ENCODE measurements at regions not wholly inside any gene's neighbourhood (a gene's known extent, or its start where the extent isn't known, plus 50 kb on each side); places are given as distances from the start of the nearest gene placed in this dataset.

DNA sequence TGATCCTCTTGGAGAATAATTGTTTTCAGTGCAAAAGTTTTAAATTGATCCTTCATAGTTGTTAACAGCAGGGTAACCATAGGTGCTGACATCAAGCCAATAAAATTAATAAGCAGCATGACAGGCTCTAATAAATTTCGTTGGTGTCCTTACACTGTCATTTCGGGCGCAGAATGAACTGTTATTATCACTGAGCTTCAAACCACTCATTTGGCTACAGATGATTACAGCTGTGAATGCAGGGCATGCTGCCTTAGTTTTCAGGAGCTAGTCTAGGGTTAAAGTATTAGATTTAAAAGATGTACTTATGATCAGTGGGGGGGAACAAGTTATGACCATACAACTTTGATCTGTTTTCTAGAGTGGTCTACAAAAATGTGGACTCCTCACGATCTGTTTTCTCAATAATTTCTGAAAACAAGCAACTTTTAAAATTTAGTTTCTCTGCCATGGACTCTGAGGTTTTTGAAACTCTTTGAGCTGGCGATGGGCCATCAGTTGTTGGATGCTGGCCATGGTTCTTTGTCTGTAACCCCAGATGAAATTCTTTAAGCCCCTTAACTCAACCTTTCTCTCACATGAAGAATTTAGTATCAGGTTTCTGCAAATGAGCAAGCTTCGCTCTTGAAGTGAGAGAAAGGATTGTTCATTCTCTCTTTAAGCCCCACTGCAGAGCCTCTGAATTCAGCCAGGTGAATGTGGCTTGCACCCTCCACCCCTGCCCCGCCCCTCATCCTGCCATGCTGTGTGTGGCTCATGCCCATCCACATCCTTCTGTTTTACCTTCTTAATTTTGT lies 99.1 kb upstream of the MTHFD1L start:
- no peak for TF ChIP-seq ZFP3 (CRISPR knock-in tag; IDR thresholded peaks at IDR 0.05)
- TF ChIP-seq PATZ1 (CRISPR knock-in tag; IDR thresholded peaks at IDR 0.05; ENCODE audit: borderline replicate concordance) = no peak
- no peak for TF ChIP-seq TOX (CRISPR knock-in tag; IDR thresholded peaks at IDR 0.05; ENCODE audit: borderline replicate concordance)
- TF ChIP-seq ZFP30 (CRISPR knock-in tag; IDR thresholded peaks at IDR 0.05) = no peak
- TF ChIP-seq GLIS3 (CRISPR knock-in tag; IDR thresholded peaks at IDR 0.05) = no peak
- TF ChIP-seq RARB (CRISPR knock-in tag; IDR thresholded peaks at IDR 0.05) = no peak
- no peak for TF ChIP-seq ZNF70 (CRISPR knock-in tag; IDR thresholded peaks at IDR 0.05)
- no peak for TF ChIP-seq OSR1 (CRISPR knock-in tag; IDR thresholded peaks at IDR 0.05)
- no peak for TF ChIP-seq CSDC2 (CRISPR knock-in tag; IDR thresholded peaks at IDR 0.05)
- TF ChIP-seq PPARA (CRISPR knock-in tag; IDR thresholded peaks at IDR 0.05; ENCODE audit: borderline replicate concordance) = no peak
- no peak for TF ChIP-seq ARNTL (CRISPR knock-in tag; IDR thresholded peaks at IDR 0.05; ENCODE audit: borderline replicate concordance, low read depth)
- TF ChIP-seq SNAI2 (CRISPR knock-in tag; IDR thresholded peaks at IDR 0.05) = no peak
- TF ChIP-seq, protein P1, sequence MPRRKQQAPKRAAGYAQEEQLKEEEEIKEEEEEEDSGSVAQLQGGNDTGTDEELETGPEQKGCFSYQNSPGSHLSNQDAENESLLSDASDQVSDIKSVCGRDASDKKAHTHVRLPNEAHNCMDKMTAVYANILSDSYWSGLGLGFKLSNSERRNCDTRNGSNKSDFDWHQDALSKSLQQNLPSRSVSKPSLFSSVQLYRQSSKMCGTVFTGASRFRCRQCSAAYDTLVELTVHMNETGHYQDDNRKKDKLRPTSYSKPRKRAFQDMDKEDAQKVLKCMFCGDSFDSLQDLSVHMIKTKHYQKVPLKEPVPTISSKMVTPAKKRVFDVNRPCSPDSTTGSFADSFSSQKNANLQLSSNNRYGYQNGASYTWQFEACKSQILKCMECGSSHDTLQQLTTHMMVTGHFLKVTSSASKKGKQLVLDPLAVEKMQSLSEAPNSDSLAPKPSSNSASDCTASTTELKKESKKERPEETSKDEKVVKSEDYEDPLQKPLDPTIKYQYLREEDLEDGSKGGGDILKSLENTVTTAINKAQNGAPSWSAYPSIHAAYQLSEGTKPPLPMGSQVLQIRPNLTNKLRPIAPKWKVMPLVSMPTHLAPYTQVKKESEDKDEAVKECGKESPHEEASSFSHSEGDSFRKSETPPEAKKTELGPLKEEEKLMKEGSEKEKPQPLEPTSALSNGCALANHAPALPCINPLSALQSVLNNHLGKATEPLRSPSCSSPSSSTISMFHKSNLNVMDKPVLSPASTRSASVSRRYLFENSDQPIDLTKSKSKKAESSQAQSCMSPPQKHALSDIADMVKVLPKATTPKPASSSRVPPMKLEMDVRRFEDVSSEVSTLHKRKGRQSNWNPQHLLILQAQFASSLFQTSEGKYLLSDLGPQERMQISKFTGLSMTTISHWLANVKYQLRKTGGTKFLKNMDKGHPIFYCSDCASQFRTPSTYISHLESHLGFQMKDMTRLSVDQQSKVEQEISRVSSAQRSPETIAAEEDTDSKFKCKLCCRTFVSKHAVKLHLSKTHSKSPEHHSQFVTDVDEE (CRISPR knock-in tag; IDR thresholded peaks at IDR 0.05) = no peak
- TF ChIP-seq, protein P2, sequence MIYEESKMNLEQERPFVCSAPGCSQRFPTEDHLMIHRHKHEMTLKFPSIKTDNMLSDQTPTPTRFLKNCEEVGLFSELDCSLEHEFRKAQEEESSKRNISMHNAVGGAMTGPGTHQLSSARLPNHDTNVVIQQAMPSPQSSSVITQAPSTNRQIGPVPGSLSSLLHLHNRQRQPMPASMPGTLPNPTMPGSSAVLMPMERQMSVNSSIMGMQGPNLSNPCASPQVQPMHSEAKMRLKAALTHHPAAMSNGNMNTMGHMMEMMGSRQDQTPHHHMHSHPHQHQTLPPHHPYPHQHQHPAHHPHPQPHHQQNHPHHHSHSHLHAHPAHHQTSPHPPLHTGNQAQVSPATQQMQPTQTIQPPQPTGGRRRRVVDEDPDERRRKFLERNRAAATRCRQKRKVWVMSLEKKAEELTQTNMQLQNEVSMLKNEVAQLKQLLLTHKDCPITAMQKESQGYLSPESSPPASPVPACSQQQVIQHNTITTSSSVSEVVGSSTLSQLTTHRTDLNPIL (CRISPR knock-in tag; IDR thresholded peaks at IDR 0.05; ENCODE audit: low read depth) = no peak
- TF ChIP-seq ZC3H10 (CRISPR knock-in tag; IDR thresholded peaks at IDR 0.05) = no peak
- no peak for TF ChIP-seq CSRNP3 (CRISPR knock-in tag; IDR thresholded peaks at IDR 0.05)
- ATAC-seq = no peak

- no peak for ATAC-seq
- TF ChIP-seq ZFP3 (CRISPR knock-in tag; IDR thresholded peaks at IDR 0.05) = no peak
- TF ChIP-seq ISL1 (CRISPR knock-in tag; IDR thresholded peaks at IDR 0.05) = no peak
- TF ChIP-seq CSDC2 (CRISPR knock-in tag; IDR thresholded peaks at IDR 0.05) = no peak
- TF ChIP-seq ZNF70 (CRISPR knock-in tag; IDR thresholded peaks at IDR 0.05) = no peak
- no peak for TF ChIP-seq SNAI2 (CRISPR knock-in tag; IDR thresholded peaks at IDR 0.05)
- TF ChIP-seq PPARA (CRISPR knock-in tag; IDR thresholded peaks at IDR 0.05; ENCODE audit: borderline replicate concordance) = no peak
- no peak for TF ChIP-seq ARNTL (CRISPR knock-in tag; IDR thresholded peaks at IDR 0.05; ENCODE audit: borderline replicate concordance, low read depth)
- TF ChIP-seq GLIS3 (CRISPR knock-in tag; IDR thresholded peaks at IDR 0.05) = no peak
- TF ChIP-seq BACH2 (CRISPR knock-in tag; IDR thresholded peaks at IDR 0.05; ENCODE audit: borderline replicate concordance) = no peak
- TF ChIP-seq, protein P1 (CRISPR knock-in tag; IDR thresholded peaks at IDR 0.05) = no peak
- TF ChIP-seq TOX (CRISPR knock-in tag; IDR thresholded peaks at IDR 0.05; ENCODE audit: borderline replicate concordance) = no peak
- no peak for TF ChIP-seq ZNF565 (CRISPR knock-in tag; conservative IDR thresholded peaks at IDR 0.05; ENCODE audit: low read depth)
- TF ChIP-seq, protein P2 (CRISPR knock-in tag; IDR thresholded peaks at IDR 0.05; ENCODE audit: low read depth) = no peak
- TF ChIP-seq OSR1 (CRISPR knock-in tag; IDR thresholded peaks at IDR 0.05) = no peak
- no peak for TF ChIP-seq RARB (CRISPR knock-in tag; IDR thresholded peaks at IDR 0.05)
- TF ChIP-seq ZNF8 (CRISPR knock-in tag; IDR thresholded peaks at IDR 0.05) = no peak
- no peak for TF ChIP-seq TCF4 (CRISPR knock-in tag; IDR thresholded peaks at IDR 0.05; ENCODE audit: borderline replicate concordance)
- no peak for TF ChIP-seq PATZ1 (CRISPR knock-in tag; IDR thresholded peaks at IDR 0.05; ENCODE audit: borderline replicate concordance)
- TF ChIP-seq, protein P3, sequence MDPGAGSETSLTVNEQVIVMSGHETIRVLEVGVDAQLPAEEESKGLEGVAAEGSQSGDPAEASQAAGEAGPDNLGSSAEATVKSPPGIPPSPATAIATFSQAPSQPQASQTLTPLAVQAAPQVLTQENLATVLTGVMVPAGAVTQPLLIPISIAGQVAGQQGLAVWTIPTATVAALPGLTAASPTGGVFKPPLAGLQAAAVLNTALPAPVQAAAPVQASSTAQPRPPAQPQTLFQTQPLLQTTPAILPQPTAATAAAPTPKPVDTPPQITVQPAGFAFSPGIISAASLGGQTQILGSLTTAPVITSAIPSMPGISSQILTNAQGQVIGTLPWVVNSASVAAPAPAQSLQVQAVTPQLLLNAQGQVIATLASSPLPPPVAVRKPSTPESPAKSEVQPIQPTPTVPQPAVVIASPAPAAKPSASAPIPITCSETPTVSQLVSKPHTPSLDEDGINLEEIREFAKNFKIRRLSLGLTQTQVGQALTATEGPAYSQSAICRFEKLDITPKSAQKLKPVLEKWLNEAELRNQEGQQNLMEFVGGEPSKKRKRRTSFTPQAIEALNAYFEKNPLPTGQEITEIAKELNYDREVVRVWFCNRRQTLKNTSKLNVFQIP (CRISPR knock-in tag; IDR thresholded peaks at IDR 0.05; ENCODE audit: borderline replicate concordance, low read depth) = no peak
Observed at GRCh38 chr6:150767161-150767560, 98.3 kb upstream of the MTHFD1L start.

All from SK-N-SH treated with all-trans-retinoic acid at 6 μM for 48 hours (cell line).